Skeletal muscle tissue (tissue), 3 donors: ENCODE measurements at regions not wholly inside any gene's neighbourhood (a gene's known extent, or its start where the extent isn't known, plus 50 kb on each side); places are given as distances from the start of the nearest gene placed in this dataset.

Source experiments
- H3K27ac ChIP-seq: one replicate; pipeline ENCODE4 v1.7.0; 2013; ENCODE audit warnings: mild to moderate bottlenecking, low read depth, low read length, inconsistent platforms
- H3K27me3 ChIP-seq, 3 donors: one replicate each; pipeline ENCODE4 v1.7.0; 2013; ENCODE audit warnings: low read length in 3 of 3; ENCODE audit not compliant: control insufficient read depth in 3 of 3, insufficient read depth in 3 of 3
- H3K36me3 ChIP-seq, 3 donors: one replicate each; pipeline ENCODE4 v1.7.0; 2013; ENCODE audit warnings: low read length in 3 of 3; ENCODE audit not compliant: control insufficient read depth in 3 of 3, insufficient read depth in 3 of 3
- H3K4me1 ChIP-seq, 3 donors: one replicate each; pipeline ENCODE4 v1.7.0; 2013; ENCODE audit warnings: low read length in 3 of 3, mild to moderate bottlenecking in 3 of 3; ENCODE audit not compliant: control insufficient read depth in 3 of 3, insufficient read depth in 3 of 3
- H3K4me3 ChIP-seq, 3 donors: one replicate each; pipeline ENCODE4 v1.7.0; 2013; ENCODE audit warnings: low read length in 3 of 3
- H3K9ac ChIP-seq, 3 donors: one replicate each; pipeline ENCODE4 v1.7.0; 2013; ENCODE audit warnings: low read length in 3 of 3, mild to moderate bottlenecking in 3 of 3, moderate library complexity in 2 of 3, low read depth in 1 of 3
- H3K9me3 ChIP-seq, 3 donors: one replicate each; pipeline ENCODE4 v1.7.0; 2013; ENCODE audit warnings: low read length in 3 of 3; ENCODE audit not compliant: control insufficient read depth in 3 of 3
- donor health status: Osteomylitis.

- H3K4me1 ChIP-seq, result no peaks in the 10 kb centered on the region
- no peaks in the 10 kb centered on the region for H3K9me3 ChIP-seq
- no peaks in the 10 kb centered on the region for H3K27me3 ChIP-seq
- H3K4me3 ChIP-seq, result no peak overlapping the region
- H3K9ac ChIP-seq, result no peak overlapping the region
- H3K27ac ChIP-seq, result no peak overlapping the region
- no peaks in the 10 kb centered on the region for H3K36me3 ChIP-seq
These were observed 83.9 kb upstream of the ATF7IP start for GRCh38 chr12:14281539-14281938.

GRCh38 chr12:14283489-14284144 lies 81.9 kb upstream of the ATF7IP start:
- Histone ChIP-seq H3K9ac (no peak overlapping the region), H3K4me1 (no peaks in the 10 kb centered on the region), H3K27ac (no peak overlapping the region), H3K36me3 (no peaks in the 10 kb centered on the region), H3K4me3 (no peak overlapping the region), H3K9me3 (no peaks in the 10 kb centered on the region), H3K27me3 (no peaks in the 10 kb centered on the region)

- no peak overlapping the region for H3K27ac ChIP-seq
These were observed 81.2 kb upstream of the ATF7IP start for GRCh38 chr12:14284184-14284722.

GRCh38 chr12:14289601-14290000 lies 75.9 kb upstream of the ATF7IP start:
- H3K9ac ChIP-seq, result no peak overlapping the region
- H3K27ac ChIP-seq, result no peak overlapping the region
- H3K4me3 ChIP-seq, result no peak overlapping the region
- peaks cover 2 to 3% (median 2%) of the 10 kb centered on the region in 3 donors for H3K9me3 ChIP-seq
- no peaks in the 10 kb centered on the region for H3K36me3 ChIP-seq
- no peaks in the 10 kb centered on the region for H3K27me3 ChIP-seq
- no peaks in the 10 kb centered on the region for H3K4me1 ChIP-seq

More at GRCh38 chr12:14284184-14284722, 81.2 kb upstream of the ATF7IP start:
- Histone ChIP-seq H3K27me3 (no peaks in the 10 kb centered on the region), H3K4me3 (no peak overlapping the region), H3K9ac (no peak overlapping the region), H3K9me3 (peaks cover 0 to 2% (median 2%) of the 10 kb centered on the region in 3 donors), H3K4me1 (no peaks in the 10 kb centered on the region), H3K36me3 (no peaks in the 10 kb centered on the region)

- Histone ChIP-seq H3K4me3 (no peak overlapping the region), H3K9ac (no peak overlapping the region), H3K27ac (no peak overlapping the region), H3K36me3 (no peaks in the 10 kb centered on the region), H3K9me3 (peaks cover 2 to 3% (median 2%) of the 10 kb centered on the region in 3 donors), H3K27me3 (no peaks in the 10 kb centered on the region), H3K4me1 (no peaks in the 10 kb centered on the region)
These were observed 74.5 kb upstream of the ATF7IP start for GRCh38 chr12:14290951-14291350.

- no peak overlapping the region for H3K9ac ChIP-seq
- no peaks in the 10 kb centered on the region for H3K4me1 ChIP-seq
- H3K36me3 ChIP-seq, result no peaks in the 10 kb centered on the region
- no peaks in the 10 kb centered on the region for H3K27me3 ChIP-seq
- H3K27ac ChIP-seq, result no peak overlapping the region
- peaks cover 0 to 2% (median 0%) of the 10 kb centered on the region in 3 donors for H3K9me3 ChIP-seq
- no peak overlapping the region for H3K4me3 ChIP-seq
These were observed 61.8 kb upstream of the ATF7IP start for GRCh38 chr12:14303661-14304155.

- Histone ChIP-seq H3K9ac (no peak overlapping the region), H3K4me3 (no peak overlapping the region), H3K27ac (no peak overlapping the region), H3K27me3 (no peaks in the 10 kb centered on the region), H3K4me1 (no peaks in the 10 kb centered on the region), H3K9me3 (no peaks in the 10 kb centered on the region), H3K36me3 (no peaks in the 10 kb centered on the region)
These were observed 58.5 kb upstream of the ATF7IP start for GRCh38 chr12:14307004-14307403.

GRCh38 chr12:14308516-14308915 lies 57.0 kb upstream of the ATF7IP start:
- Histone ChIP-seq H3K27ac (no peak overlapping the region), H3K27me3 (no peaks in the 10 kb centered on the region), H3K9ac (no peak overlapping the region), H3K9me3 (no peaks in the 10 kb centered on the region), H3K4me1 (no peaks in the 10 kb centered on the region), H3K4me3 (no peak overlapping the region), H3K36me3 (no peaks in the 10 kb centered on the region)

- Histone ChIP-seq H3K9me3 (no peaks in the 10 kb centered on the region), H3K4me1 (no peaks in the 10 kb centered on the region), H3K27ac (no peak overlapping the region), H3K36me3 (no peaks in the 10 kb centered on the region), H3K4me3 (no peak overlapping the region), H3K27me3 (no peaks in the 10 kb centered on the region), H3K9ac (no peak overlapping the region)
These were observed 54.6 kb upstream of the ATF7IP start for GRCh38 chr12:14310866-14311265.

- Histone ChIP-seq H3K9ac (no peak overlapping the region), H3K27ac (no peak overlapping the region), H3K4me3 (no peak overlapping the region), H3K27me3 (no peaks in the 10 kb centered on the region), H3K9me3 (no peaks in the 10 kb centered on the region), H3K4me1 (no peaks in the 10 kb centered on the region), H3K36me3 (no peaks in the 10 kb centered on the region)
These were observed 51.9 kb upstream of the ATF7IP start for GRCh38 chr12:14313379-14314138.
